ENCODE measurements at regions not wholly inside any gene's neighbourhood (a gene's known extent, or its start where the extent isn't known, plus 50 kb on each side); places are given as distances from the start of the nearest gene placed in this dataset.
"Not testable (repeated sequence)": the region's sequence is repeated elsewhere in the genome, so short reads cannot be mapped to it uniquely, and the experiment has no call there.

DNA sequence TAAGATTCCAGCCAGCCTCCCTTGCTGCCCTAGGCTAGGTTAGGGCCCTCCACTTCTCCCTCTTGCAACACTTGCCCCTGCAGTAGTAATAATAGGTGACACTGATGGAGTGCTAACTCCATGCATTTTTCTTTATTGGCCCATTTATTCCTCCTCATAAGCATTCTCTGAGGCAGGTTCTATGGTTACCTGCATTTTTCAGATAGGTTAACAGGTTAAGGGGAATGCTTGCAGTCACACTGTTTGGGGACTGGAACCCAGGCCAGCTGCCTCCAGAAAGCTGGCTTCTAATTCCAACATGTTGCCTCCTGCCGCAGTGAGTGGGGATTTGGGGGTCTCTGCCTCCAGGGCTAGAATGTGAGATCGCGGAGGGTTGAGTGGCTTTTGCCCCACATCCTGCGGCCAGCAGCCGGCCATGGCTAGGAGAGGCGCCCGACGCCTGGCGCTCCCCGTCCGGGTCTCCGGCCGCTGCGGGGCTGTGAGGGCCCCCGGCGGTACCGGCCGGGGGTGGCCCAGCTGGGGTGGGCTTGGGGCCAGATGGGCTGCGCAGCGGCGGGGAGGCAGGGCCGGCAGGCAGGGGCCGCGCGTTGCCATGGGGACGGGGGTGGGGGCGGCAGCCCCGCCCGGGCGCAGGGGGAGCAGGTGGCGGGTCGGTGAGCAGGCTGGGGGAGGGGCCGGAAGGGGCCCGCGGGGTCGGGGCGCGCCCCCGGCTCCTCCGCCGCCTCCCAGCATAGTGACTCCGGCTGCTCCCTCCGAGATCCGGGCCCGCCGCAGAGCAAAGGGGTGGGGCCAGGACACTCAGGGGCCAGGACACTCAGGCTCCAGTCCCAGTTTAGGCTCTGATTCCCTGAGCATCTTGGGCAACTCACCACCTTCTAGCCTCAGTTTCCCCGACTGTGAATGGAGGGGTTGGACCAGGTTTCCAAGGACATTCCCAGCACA, 68.4 kb upstream of the SSBP3 start:
- DNase-seq = peak in 1 of 2 experiments; percentile 30

DNA sequence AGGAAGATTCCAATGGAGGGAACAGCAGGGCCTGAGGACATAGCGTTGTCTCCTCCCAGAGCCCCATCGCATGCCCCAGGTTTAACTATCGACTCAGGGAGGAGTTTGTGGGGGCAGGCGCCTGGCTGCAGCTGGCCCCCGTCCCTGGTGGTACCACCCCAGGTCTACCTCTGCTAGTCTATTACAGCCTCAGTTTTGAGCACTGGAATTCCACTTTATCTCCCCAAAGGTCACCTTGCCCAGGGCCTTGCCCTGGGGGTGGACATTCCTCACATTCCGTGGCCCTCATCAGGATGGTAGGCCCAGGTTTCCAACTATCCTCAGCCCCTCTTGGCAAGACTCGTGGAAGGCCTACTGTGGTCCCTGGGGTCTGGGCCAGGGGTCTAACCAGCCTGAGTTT, 65.4 kb upstream of the SSBP3 start:
- DNase-seq = no peak

DNA sequence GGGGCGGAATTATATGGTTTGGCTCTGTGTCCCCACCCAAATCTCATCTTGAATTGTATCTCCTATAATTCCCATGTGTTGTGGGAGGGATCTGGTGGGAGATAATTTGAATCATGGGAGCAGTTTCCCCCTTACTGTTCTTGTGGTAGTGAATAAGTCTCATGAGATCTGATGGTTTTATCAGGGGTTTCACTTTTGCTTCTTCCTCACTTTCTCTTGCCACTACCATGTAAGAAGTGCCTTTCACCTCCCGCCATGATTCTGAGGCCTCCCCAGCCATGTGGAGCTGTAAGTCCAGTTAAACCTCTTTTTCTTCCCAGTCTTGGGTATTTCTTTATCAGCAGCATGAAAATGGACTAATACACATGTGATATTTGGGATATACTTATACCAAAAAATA, 63.2 kb upstream of the SSBP3 start:
- not testable (repeated sequence) for DNase-seq

DNA sequence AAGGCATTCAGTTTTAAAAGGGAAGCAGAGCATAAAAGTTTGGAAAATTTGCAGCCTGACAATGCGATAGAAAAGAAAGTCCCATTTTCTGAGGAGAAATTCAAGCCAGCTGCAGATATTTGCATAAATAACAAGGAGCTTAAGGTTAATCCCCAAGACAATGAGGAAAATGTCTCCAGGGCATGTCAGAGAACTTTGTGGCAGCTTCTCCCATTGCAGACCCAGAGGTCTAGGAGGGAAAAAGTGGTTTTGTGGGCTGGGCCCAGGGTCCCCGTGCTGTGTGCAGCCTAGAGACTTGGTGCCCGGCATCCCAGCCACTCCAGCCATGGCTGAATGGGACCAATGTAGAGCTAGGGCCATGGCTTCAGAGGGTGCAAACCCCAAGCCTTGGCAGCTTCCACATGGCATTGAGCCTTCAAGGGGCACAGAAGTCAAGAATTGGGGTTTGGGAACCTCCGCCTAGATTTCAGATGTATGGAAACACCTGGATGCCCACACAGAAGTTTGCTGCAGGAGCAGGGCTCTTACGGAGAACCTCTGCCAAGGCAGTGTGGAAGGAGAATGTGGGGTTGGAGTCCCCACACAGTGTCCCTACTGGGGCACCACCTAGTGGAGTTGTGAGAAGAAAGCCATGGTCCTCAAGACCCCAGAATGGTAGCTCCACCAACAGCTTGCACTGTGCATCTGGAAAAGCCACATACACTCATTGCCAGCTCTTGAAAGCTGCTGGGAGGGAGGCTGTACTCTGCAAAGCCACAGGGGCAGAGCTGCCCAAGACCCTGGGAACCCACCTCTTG, 62.3 kb upstream of the SSBP3 start:
- not testable (repeated sequence) for DNase-seq

DNA sequence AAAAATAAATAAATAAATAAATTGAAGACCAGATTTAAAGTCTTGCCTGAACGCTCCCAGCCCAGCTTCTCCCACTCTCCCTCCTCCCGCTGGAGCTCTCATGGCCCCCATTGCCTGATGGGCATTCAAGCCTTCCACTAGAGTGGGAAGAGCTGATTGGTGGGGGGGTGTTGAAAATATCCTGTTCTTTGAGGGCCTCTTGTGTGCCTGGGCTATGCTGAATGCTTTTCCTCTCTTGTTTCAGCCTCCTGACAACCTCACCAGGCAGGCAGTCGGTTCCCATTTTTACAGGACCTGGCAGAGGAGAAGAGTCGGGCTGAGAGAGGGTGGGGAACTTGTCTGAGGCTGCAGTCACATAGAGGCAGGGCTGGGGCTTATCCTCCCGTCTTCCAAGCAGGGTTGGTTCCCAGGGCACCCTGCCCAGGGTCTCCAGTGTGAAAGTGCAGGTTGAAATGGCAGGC, 59.2 kb upstream of the SSBP3 start:
- DNase-seq = no peak

- DNase-seq = no peak
Observed at GRCh38 chr1:54464477-54465146, 58.4 kb upstream of the SSBP3 start.

GRCh38 chr1:54464031-54464476, 57.9 kb upstream of the SSBP3 start:
- DNase-seq = no peak

GRCh38 chr1:54463259-54464030, 57.3 kb upstream of the SSBP3 start:
- no peak for DNase-seq

- no peak for DNase-seq
Observed at GRCh38 chr1:54462597-54463258, 56.5 kb upstream of the SSBP3 start.

DNA sequence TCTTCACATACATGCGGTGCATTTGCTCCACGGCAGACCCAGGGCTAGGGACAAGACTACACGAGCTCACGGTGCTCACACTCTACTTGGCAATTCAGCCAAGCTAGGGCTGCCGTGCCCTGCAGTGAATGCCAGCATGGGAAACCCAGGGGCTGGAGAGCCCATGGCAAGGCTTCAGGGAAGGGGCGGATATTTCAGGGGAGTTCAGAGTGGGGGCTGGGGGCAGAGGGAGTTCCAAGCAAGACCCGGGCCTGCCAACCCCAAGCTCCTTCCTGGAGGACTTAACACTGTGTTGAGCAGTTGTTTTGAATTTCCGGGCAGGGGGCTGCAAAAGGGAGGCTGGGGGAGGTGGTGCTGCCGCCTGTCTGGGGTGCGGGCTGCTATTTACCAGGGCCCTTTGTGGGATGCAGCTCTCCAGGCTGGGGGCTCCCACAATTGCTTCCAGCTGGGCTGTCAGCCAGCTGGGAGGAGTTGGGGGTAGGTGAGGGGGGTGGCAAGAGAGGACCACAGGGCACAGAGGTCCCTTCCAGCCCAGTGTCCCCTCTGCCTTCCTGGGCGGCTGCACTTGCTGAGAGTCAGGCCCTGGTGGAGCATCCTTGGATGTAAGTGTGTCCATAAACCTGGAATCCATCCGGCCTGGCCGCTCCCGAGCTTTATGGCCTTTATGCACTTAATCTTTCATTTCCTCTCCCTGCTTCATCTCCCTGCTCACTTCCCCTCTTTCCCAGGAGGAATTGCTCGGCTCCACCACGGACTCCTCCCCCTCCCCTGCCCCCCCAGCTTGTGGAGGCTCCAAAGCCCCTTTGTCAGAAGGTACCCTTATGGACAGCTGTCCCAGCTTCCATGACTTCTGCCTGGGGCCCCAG, 55.8 kb upstream of the SSBP3 start:
- DNase-seq = no peak

DNA sequence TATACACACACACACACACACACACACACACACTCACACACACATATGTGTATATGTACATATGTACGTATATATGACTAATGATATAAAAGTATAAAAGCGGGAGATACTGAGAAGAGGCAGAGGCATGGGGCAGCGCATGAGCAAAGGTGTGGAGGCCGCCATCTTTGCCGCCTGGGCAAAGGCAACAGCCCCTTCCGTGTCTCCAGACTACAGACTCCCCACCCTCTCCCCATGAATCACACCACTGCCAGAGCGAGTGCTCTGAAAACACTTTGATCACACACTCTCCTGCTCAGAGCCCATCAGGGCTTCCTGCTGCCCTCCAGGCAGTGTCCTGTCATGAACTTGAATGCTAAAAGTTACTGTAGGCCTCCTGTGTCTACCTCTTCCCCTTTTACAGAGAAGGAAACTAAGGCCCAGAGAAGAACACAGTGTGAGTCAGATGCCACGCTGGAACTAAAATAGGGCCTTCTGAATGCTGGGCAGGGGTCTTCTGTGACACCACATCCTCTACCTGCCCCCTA, 54.7 kb upstream of the SSBP3 start:
- no peak for DNase-seq

DNA sequence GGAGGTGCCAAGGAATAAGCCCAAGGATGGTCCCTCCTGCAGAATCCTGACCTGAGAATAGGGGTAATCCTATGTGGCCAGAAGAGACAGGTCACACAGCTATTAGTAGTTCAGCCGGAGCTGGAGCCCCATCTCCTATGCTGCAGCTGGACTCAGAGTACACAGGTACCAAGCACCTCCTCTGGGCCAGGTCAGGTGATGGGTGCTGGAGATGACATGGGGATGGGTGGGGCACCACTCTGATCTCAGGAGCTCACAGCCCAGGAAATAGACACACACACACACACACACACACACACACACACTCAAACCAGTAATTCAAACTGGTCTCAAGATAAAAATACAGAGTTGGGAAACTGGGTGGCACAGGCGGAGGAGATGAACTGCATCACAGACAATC, 54.2 kb upstream of the SSBP3 start:
- no peak for DNase-seq

- peak in 1 of 2 experiments; percentile 31 for DNase-seq
Observed at GRCh38 chr1:54459726-54460191, 53.6 kb upstream of the SSBP3 start.

- DNase-seq = no peak
Observed at GRCh38 chr1:54459140-54459539, 52.9 kb upstream of the SSBP3 start.

DNA sequence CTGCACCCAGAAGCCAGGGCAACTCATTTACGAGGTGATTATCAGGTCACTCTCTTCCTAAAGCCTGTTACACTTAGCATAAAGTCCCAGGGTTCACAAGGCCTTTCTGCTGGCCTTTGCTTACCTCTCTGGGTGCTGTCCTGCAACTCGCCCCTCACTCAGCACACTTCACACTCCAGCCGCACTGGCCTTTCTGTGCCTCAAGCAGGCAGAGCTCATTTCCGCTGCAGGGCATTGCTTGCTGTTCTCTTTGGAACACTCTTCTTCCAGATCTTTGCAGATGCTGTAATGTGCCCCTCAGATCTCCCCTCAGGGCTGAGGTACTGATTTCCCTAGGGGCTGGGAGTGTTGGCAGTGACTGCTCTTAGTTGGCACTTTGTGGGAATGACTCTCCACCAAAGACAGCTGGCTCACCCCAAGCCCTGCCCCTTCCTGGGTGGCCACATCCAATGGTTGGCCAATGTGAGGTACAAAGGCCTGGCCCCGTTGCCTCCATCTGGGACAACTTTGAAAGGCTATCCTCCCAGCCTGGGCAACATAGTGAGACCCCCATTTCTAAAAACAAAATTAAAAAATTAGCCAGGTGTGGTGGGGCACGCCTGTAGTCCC, 50.8 kb upstream of the SSBP3 start:
- no peak for DNase-seq

DNA sequence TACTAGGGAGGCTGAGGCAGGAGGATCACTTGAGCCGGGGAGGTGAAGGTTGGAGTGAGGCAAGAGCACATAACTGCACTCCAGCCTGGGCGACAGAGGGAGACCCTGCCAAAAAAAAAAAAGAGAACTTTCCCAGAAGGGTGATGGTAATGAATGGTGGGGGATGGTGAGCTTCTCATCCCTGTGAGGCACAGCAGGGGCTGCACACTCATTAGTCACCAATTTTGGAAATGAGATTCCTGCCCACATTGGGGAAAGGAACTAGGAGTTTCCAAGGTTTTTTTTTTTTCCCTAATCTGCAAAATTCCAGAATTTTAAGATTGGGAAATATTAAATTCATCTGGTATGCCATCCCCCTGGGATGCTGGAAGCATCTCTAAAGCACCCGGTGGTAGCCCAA, 50.2 kb upstream of the SSBP3 start:
- no peak for DNase-seq

All from SHP77 (cell line).